ENCODE measurements at regions not wholly inside any gene's neighbourhood (a gene's known extent, or its start where the extent isn't known, plus 50 kb on each side); places are given as distances from the start of the nearest gene placed in this dataset.

DNA sequence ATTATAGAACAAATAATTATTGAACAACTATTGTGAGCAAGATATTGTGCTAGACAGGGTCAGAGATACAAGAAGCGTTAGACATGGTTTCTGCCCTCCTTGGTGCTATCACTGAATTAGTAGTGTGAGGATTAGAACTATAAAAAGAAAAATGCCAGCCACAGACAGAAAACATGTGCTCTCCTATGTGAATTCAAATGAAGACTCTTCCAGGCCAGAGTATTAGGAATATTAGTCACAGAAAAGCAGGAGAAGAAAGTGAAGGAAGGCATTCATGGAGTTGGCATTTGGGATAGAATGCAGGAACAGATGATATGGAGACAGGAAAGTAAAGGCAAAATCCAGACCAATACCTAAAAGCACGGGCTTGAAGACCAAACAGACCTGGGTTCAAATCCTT is 179.6 kb upstream of the TENM3 start:
- no peak for TF ChIP-seq CTCF (IDR thresholded peaks at IDR 0.05; ENCODE audit: borderline replicate concordance, extremely low read depth, low read length, poor library complexity, severe bottlenecking)
- no peak for TF ChIP-seq EZH2 (IDR thresholded peaks at IDR 0.05; ENCODE audit: borderline replicate concordance, low read depth, low read length, severe bottlenecking)
